8988T (cell line): ENCODE measurements at regions not wholly inside any gene's neighbourhood (a gene's known extent, or its start where the extent isn't known, plus 50 kb on each side); places are given as distances from the start of the nearest gene placed in this dataset.
"Not testable (repeated sequence)": the region's sequence is repeated elsewhere in the genome, so short reads cannot be mapped to it uniquely, and the experiment has no call there.

ENCODE experiments used
- DNase-seq: peaks from one replicate; pipeline ENCODE4 v3.0.0; 2011

DNA sequence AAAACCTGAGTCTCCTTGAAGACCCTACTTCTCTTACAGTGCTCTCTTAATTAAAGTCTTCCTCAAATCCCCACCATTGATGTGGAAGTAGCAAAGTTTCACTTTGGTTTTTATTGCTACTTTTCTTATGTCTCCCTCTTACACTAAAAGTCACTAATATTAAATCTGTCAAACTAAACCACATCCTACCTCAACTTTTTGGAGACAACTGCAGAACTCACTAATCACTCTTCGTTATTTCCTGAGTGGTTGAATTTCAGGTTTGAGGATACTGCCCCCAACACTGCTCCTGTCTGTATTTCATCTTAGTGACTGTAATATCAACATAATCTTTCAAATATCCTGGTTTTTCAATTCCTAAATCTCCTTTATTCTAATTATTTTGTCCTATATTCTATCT is 213.0 kb upstream of the PDE3A start:
- no peak for DNase-seq

DNA sequence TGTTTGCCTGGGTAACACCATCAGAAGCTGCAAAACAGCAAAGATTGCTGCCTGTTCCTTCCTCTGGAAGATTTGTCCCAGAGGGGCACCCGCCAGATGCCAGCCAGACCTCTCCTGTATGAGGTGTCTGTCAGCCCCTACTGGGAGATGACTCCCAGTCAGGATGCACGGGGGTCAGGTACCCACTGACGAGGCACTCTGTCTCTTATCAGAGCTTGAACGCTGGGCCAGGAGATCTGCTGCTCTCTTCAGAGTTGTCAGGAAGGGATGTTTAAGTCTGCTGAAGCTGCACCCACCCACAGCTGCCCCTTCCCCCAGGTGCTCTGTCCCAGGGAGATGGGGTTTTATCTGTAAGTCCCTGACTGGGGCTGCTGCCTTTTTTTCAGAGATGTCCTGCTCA is 207.4 kb upstream of the PDE3A start:
- not testable (repeated sequence) for DNase-seq

DNA sequence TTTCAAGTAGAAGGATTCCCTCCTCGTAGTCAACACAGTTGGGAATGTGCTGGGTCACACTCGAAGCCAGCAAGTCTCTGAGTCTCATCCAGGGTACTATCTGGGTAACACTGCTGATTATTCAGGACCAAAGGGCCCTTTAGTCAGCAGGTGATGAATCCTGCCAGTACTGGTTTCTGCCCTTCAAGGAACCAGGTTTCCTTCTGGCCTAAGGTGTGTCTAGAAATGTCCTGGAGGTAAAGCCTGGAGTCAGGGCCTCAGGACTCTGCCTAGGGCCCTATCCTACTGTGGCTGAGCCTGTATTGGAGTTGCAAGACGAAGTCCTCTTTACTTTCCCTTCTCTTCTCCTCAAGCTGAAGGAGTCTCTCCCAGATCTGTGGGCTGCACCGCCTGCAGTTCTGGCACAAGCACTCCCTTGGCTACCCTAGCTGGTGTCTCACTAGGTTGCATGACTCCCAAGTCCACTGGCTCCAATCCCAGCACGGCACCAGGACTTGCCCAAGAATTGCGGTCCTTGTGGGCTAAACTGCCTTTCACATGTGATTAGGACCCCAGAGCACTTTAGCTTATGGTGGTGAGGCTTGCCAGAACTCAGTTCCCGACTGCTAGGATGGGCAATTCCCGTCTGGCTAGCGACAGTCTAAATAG is 193.7 kb upstream of the PDE3A start:
- DNase-seq = no peak

DNA sequence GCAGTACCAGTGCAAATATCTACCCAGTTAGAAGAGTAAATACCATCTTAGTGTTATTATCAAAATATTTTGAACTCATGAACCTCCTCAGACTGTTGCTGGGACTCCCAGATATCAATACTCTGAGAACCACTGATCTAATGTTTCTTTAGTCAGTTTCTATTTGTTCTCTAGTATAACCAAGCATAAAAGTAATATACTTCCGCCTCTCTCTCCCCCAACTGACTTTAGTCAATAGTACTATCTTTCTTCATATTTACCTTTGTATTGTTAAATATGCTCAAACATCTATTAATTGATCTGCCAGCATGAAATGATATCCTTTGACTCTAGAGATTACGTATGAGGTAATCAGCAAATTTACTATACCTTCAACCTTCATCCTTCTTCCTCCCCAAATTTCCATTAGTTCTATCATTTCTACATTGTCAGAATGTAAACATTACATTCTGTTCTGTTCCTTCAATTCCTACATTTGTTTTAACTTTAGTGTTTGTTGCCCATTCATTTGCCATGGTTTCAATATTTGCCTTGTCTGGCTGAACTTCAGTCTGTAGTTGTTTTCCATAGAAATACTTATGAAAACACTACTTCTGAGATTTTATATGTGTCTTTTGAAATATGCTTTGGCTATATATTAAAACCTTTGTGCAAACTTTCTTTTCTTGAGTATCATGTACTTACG is 192.5 kb upstream of the PDE3A start:
- DNase-seq = no peak

DNA sequence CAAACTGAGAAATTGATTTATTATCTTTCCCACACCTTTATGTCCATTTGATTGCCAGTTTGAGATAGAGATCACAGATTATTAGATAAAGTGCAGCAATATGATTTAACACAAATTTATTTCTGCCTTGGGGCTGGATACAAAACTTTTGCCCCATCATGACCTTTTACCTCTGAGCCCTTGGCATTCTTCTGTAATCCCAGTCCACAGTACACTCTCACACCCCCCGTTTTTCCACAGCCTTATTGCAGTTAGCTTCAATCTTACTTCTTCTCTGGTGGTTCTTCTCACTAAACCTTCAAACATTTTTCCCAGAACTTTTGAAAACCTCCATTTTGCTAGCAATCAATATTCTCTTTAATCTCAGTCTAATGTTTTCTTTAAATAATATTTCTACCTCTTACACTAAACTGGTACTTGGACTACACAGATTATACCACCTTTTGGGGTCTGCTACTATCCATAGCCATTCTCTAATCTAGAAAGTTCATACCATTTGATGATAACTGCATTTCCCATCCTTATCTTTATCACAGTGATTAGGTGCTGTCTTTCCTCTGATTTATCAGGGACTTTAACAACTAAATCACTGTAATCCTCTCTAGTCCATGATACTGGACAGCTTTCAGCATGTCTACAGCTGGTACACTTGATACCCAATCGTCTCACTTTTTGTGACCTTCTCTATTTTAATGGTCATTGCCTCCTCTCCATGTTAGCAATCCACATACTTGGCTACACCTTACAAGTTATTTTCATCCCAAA is 186.7 kb upstream of the PDE3A start:
- DNase-seq = no peak

DNA sequence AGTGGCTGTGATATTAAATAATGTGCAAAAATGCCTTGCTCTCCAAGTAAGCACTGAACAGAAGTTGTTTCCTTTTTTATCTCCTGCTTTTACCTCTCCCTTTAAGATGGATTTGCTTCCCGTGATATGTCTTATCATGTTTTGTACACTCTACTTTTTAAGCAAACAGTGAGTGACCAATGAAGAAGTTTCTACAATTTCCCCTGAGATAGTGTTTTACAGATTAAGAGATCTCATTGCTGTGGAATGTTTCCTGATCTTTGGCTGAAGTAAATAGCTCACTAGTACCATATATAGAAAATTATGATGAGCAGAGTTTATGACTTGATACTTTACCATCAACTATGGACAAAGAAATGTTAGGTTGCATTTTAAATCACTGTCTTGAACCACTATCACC is 184.8 kb upstream of the PDE3A start:
- DNase-seq = no peak

DNA sequence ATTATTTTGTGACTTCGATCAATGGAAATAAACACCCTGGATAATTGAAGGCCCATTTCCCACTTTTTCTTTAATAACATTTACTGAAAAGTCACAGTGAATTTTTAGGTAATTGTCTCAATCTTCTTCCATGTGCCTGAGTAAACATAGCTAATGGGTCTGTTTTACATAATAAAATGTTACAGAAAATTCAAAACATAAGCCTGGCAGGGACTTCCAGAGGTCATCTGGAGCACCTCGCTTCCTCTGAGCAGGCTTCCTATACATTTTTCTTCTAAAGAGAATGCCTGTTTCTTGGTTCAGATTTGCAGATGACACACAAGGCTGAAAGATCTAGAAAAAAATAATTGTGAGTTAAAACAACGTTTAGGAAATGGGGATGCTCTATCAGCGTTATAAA is 183.8 kb upstream of the PDE3A start:
- no peak for DNase-seq

DNA sequence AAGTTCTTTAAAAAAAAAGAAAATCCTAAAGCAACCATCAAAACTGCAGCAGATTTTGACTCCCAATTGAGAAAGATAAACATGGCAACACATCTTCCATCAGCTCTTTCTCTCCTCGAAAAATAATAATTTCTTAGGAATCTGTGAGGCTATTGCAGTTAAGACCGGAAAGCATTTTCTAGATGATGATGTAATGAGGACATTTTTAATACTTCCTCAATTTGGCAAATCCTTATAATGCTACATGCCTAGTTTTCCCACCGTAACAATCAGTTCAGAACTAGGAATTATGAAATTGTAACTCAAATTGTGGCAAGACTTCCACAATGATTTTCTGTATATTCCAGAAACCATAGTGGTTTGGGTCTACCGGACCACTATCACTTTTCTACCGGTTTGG is 180.9 kb upstream of the PDE3A start:
- DNase-seq = no peak

DNA sequence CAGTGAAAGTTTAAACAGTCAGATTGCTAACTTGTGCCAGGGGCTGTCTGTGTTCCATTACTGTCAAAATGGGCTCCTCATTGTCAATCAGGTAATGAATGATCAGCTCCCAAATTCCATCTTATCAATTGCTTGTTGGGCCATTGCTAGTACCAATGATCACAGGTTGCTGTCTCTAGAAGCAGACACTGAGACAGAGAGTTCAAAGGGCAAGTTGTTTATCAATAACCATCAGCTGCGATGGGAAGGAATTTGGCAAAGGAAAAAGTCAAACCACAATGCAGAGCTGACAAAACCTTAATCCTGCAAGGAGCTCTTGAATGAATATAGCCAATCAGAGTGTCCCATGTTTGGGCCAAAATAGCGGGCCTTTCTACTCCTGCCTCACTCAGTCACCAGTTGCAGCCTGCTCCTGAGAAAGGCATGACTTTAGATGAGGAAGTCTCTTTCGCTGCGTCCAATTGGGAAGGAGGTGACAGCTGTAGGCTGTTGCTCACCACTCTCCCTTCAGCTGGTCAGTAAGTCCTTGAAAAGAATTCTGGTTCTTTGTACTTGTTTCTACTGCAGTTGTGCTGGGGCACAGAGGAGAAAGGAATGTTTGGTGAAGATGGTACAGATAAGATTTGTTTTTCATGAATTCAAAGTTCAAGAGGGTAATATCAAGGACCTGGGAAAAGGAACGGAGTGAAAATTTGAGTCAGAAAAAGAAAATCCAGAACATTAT is 179.2 kb upstream of the PDE3A start:
- no peak for DNase-seq

DNA sequence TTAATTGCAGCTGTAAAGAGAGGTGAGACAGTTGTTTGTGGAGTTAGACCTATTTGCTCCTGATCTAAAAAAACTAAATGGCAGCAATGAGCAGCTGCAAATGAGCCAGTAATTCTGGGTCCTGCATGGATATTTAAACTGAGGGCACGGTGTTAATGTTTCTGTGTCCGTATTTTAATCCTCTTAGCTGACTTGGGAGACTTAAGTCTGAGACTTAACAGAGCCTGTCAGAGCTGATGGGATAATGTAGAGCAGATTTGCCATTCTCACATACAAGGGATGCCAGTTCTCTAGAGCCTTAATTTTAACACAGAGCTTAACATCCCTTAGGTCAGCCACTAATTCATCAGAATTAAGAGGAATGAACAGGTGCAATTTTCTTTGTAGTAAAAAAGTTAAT is 178.6 kb upstream of the PDE3A start:
- no peak for DNase-seq

DNA sequence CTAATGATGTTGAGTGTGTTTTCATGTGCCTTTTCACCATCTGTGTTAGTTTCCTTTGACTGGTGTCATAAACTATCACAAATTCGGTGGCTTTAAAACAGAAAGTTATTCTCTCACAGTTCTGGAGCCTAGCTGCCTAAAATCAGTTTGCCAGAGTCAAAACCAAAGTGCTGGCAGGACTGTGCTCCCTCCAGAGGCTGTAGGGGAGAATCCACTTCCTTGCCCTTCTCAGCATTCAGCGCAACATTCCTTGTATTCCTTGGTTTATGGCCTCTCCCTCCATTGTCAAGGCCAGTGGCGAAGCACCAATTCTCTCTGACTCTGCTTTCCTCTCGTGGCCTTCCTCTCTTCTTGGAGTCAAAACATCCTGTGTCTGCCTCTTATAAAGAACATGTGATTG is 174.2 kb upstream of the PDE3A start:
- DNase-seq = no peak

DNA sequence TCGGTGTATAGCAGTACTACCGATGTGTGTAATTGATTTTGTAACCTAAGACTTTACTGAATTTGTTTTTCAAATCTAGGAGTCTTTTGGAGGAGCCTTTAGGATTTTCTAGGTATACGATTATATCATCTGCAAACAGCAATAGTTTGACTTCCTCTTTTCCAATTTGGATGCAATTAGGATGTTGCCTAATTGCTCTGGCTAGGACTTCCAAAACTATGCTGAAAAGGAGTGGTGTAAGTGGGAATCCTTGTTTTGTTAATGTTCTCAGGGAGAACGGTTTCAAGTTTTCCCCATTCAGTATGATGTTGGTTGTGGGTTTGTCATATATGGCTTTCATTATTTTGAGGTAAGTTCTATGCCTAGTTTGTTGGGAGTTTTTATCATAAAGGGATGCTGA is 171.6 kb upstream of the PDE3A start:
- DNase-seq = no peak

DNA sequence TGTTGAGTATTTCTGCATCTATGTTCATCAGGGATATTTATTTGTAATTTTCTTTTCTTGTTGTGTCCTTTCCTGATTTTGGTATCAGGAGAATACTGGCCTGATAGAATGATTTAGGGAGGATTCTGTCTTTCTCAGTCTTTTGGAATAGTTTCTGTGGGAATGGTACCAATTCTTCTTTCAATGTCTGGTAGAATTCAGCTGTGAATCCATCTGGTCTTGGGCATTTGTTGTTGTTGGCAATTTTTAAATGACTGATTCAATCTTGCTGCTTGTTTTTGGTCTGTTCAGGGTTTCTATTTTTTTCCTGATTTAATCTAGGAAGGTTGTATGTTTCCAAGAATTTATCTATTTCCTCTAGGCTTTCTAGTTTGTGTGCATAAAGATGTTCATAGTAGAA is 170.9 kb upstream of the PDE3A start:
- DNase-seq = no peak

DNA sequence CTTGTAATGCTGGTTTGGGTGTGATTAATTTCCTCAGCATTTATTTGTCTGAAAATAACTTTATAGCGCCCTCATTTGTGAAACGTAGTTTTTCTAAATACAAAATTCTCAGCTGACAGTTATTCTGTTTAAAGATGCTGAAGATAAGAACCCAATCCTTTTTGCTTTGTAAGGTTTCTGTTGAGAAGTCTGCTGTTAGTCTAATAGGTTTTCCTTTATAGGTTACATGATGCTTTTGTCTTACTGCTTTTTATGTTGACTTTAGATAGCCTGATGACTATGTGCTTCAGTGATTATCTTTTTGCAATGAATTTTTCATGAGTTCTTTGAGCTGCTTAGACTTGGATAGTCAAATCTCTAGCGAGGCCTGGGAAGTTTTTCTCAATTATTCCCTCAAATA is 168.6 kb upstream of the PDE3A start:
- no peak for DNase-seq

DNA sequence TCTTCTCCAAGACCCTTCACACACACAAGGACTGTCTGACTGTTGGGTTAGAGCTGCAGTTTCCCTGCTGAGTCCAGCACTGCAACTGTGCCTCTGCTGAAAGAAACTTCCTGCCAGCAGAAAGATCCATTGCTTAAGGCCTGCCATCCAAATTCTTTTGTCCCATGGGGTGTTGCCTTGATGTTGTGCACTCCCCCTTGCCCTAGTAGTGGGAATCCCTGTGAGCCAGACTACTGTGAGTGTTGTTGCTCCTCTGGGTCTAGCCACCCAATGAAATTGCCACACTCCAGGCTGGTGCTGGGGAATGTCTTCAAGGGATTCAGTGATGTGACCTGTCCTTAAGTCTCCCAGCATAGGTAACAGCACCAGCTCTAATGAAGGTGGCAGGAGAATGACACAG is 166.6 kb upstream of the PDE3A start:
- no peak for DNase-seq

DNA sequence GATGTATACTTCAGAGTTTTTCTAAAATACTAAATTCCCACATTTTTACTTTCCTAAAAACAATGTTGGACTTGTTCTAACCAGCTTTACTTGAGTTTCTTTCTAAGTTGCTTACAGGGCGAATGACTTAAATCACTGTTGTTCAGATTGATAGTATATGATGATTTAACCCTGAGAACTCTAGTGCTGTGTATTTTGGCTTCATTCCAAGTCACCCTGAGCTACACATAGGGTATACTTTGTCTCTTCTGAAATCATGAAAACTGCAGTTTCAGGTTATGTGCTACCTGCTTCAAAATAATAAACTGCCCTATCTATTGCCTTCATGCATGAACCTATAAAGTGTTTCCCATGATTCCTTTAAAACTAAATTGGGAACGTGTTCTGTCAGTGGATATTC is 162.5 kb upstream of the PDE3A start:
- no peak for DNase-seq

DNA sequence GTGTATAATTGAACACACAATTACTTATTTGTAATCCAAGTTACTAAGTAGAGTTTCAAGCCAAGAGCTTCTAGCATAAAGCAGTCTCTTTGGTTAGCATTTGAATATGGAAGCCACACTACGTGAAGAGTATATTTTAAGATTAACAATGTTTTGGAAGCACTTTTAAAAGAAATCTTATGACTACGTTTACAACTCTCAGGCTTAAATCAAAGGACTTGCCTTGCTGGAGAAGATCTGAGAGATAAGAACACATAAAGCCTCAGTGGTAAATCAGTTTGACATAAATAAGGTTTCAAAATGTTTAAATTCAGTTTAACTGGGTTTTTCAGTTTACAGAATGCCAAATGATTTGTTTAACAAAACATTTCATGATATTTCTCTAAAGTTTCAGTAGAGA is 161.9 kb upstream of the PDE3A start:
- no peak for DNase-seq

DNA sequence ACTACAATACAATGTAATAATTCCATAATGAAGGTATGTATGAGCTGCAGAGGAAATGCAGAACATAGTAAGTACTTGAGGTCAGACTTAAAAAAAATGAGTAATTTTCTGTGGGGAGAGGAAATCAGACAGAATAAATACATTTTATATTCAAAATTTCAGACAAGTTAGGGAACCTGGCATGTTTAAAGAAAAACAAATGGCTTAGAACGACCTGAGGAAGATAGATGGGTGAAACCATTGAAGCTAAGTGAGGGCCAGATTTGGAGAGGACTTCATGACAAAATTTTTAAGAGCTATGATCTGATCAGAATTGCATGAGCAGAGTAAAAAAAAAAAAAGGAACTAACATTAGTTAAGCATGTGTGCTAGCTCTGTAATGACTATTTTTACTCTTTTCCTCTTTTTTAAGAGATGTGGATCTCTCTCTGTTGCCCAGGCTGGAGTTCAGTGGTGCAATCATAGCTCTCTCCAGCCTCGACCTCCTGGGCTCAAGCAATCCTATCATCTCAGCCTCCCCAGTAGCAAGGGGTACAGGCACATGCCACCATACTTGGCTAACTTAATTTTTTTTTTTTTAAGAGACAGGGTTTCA is 157.6 kb upstream of the PDE3A start:
- no peak for DNase-seq

DNA sequence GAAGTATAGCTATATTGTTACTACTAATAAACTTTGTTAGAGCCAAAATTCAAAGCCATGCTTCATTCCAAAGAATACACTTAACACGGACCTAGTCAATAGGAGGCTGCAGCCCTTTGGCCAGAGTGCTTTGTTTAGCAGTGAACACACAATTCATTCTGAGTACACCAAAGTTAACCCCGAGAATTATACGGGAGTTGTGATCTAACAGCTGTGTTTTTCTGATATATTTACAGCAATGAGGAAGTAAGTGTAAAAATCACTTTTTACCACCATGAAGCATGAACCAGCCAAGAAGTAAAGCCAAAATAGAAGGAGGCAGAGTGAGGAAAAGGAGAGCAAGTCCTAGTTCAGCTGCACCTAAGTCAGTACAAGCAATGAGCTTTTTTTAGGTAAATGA is 156.8 kb upstream of the PDE3A start:
- no peak for DNase-seq

DNA sequence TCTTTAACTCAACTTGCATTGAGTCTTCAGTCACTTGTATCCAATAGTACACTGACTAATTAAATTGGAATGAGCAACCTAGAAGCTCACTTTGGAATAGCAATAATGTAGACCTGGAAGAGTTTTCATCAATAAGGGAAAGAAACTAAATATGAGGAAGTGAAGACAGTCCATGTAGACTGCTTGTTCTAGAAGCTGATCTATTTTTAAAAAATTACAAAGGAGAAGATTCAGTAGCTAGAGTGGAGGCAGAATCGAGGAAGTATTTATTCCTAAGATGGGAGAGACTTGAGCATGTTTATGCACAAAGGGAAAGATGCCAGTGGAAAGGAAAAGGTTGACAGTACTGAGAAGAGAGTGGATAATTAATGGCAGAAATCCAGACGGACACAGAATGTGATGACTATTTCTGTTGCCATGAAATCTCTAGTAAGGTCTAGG is 156.3 kb upstream of the PDE3A start:
- DNase-seq = no peak

DNA sequence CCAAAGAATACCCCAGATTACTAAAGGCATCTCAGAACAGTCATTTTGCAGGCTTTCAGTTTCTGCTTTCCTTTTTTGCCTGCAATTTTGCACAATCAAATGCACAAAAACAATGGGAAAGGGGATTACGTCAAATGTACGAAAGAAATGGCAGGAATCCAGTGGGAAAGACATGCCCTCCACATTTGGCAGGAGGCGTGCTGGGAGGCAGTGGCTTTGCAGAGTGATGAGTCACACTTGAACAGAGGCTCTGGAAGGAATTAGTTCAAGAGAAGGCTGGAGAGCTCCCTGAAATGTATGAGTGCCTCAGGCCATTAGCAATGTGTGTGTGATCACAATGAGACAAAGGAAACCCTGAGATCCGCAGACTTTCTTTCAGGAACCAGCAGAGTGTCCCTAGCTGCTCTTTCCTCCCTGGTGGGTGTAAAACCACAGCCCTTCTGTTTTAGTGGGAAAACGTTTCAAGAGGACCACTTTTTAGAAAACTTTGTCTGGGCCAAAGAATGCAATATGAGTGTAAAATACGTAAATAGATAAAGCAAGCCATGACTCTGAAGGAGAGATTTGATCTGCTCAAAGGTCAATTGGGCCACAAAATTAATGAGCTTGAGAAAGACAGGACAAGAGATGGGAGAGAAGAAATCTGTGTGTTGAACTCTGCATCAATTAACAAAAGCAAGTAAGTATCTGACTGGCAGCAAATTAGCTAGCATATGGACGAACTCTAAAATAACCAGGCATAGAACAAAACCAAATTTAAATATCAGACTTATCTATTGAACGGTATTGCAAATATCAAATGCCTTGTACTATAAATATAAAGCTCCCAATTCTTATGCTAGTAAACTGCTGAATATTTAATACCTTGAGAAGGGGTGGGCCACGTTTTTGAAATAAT is 155.4 kb upstream of the PDE3A start:
- no peak for DNase-seq
